Small intestine (tissue), 7 donors: ENCODE measurements at regions not wholly inside any gene's neighbourhood (a gene's known extent, or its start where the extent isn't known, plus 50 kb on each side); places are given as distances from the start of the nearest gene placed in this dataset.

Source experiments
- DNase-seq, 2 donors: peaks; one replicate each; pipeline versions ENCODE4 v3.0.0 to v3.0.0-alpha.2; 2013
- FAIRE-seq: peaks from 2 replicates; lab custom pipeline; 2012; peaks lifted over from hg19 to GRCh38; lab: Jason Lieb, UNC
- H3K27ac ChIP-seq, 3 donors: one replicate each; pipeline ENCODE4 v1.5.1; 2013; ENCODE audit warnings: low read length in 2 of 3, mild to moderate bottlenecking in 2 of 3, control low read depth in 1 of 3, inconsistent platforms in 1 of 3, low read depth in 1 of 3, moderate library complexity in 1 of 3
- H3K27me3 ChIP-seq, 3 donors: one replicate each; pipeline ENCODE4 v1.6.1; 2013; ENCODE audit warnings: low read length in 3 of 3, inconsistent platforms in 1 of 3; ENCODE audit not compliant: control insufficient read depth in 3 of 3, insufficient read depth in 3 of 3
- H3K36me3 ChIP-seq, 3 donors: one replicate each; pipeline ENCODE4 v1.6.1; 2013; ENCODE audit warnings: low read length in 3 of 3, inconsistent platforms in 1 of 3, low read depth in 1 of 3, mild to moderate bottlenecking in 1 of 3, moderate library complexity in 1 of 3; ENCODE audit not compliant: control insufficient read depth in 3 of 3, insufficient read depth in 2 of 3
- H3K4me1 ChIP-seq, 3 donors: one replicate each; pipeline ENCODE4 v1.6.1; 2013; ENCODE audit warnings: low read length in 2 of 3, inconsistent platforms in 1 of 3, low read depth in 1 of 3, mild to moderate bottlenecking in 1 of 3, moderate library complexity in 1 of 3; ENCODE audit not compliant: control insufficient read depth in 3 of 3, insufficient read depth in 2 of 3
- H3K4me3 ChIP-seq, 3 donors: one replicate each; pipeline ENCODE4 v1.5.1; 2013; ENCODE audit warnings: low read length in 3 of 3, control low read depth in 1 of 3, inconsistent platforms in 1 of 3, low read depth in 1 of 3, mild to moderate bottlenecking in 1 of 3, moderate library complexity in 1 of 3
- H3K9me3 ChIP-seq, 2 donors: one replicate each; pipeline ENCODE4 v1.6.1; 2013; ENCODE audit warnings: low read depth in 1 of 2, low read length in 1 of 2; ENCODE audit not compliant: control insufficient read depth in 2 of 2, insufficient read depth in 1 of 2
- WGBS, 3 donors: extraction: QIAGEN DNeasy Blood & Tissue Kit; methylation state at CpG; one replicate each; pipeline ENCODE4 v1.1.7; 2013; 5-methylcytosine and 5-hydroxymethylcytosine counted together
- donor health status: healthy with polysubstance abuse.
- donor health status: control.
- donor health status: control.
- donor health status: Bipolar disorder and iron deficiency.
- donor health status: healthy.

DNA sequence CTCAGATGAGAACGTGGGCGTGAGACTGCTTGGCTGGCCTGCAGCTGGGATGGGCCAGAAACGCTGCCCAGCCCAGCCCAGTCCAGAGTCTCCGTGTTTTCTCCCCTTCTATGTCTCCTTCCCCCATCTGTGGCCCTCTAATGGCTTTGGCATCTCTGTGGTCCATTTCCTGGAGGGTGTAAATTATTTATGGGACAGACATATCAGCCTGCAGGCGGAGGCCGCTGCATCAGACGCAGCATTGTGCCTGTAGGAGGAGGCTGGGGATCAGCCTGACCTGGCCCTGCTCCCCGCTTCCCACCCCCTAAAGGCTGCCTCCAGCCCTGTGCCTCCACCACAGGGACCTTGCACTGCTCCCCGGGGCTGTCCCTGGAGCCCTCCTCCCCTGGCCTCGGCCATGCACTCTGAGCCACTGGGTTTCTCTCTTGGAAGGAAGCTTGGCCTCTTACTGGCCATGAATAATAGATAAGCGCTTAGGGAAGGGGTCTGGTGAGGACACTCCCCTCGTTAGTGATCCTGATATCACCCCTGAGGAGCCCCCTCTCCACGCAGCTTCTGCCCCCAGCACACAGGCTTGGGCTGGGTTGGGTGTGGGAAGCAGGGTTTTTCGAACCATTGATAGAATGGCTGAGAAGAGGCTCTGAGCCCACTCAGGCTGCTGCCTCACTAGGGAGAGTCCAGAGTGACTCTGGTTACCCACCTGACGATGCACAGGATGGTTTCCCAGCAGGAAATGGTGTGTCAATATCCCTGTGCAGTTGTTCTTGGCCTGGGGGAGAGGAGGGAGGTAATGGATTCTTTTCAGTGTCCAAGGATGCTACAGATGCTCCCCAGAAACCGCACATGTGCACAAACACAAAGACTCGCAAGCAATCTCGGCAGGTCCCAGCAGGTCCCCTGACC, 185.5 kb downstream of the MYCN start:
- H3K9me3 ChIP-seq: peaks cover 0 to 4% of the 10 kb centered on the region in 2 donors
- no peak for FAIRE-seq
- peaks cover 2 to 32% (median 11%) of the 10 kb centered on the region in 3 donors for H3K4me1 ChIP-seq
- no peaks in the 10 kb centered on the region for H3K36me3 ChIP-seq
- H3K27ac ChIP-seq: peak overlapping the region in 1 of 3 donors; percentile 78
- no peaks in the 10 kb centered on the region for H3K27me3 ChIP-seq
- peak; percentile 38 to 90 for DNase-seq
- no peak overlapping the region for H3K4me3 ChIP-seq
- WGBS, 3 donors: 48 to 66% (median 63%) methylated on average over 17 to 18 of the region's 18 CpGs

GRCh38 chr2:16124881-16125613, 184.7 kb downstream of the MYCN start:
- no peak for DNase-seq
- 75 to 81% (median 80%) methylated on average over 8 of the region's 8 CpGs for WGBS, 3 donors
- Histone ChIP-seq H3K36me3 (no peaks in the 10 kb centered on the region), H3K4me1 (peaks cover 2 to 32% (median 11%) of the 10 kb centered on the region in 3 donors), H3K9me3 (peaks cover 0 to 4% of the 10 kb centered on the region in 2 donors), H3K4me3 (no peak overlapping the region), H3K27ac (peak overlapping the region in 2 of 3 donors; percentile 34 to 78), H3K27me3 (no peaks in the 10 kb centered on the region)
- no peak for FAIRE-seq

GRCh38 chr2:16123856-16124780, 183.8 kb downstream of the MYCN start:
- DNase-seq: peak; percentile 63 to 85
- H3K36me3 ChIP-seq: no peaks in the 10 kb centered on the region
- peak overlapping the region; percentile 30 to 58 (median 42) for H3K27ac ChIP-seq
- WGBS, 3 donors: 29 to 66% (median 45%) methylated on average over 10 of the region's 10 CpGs
- no peaks in the 10 kb centered on the region for H3K27me3 ChIP-seq
- H3K4me1 ChIP-seq: peaks cover 2 to 32% (median 11%) of the 10 kb centered on the region in 3 donors
- H3K9me3 ChIP-seq: peaks cover 0 to 4% of the 10 kb centered on the region in 2 donors
- FAIRE-seq: no peak
- H3K4me3 ChIP-seq: peak overlapping the region in 1 of 3 donors; percentile 2

DNA sequence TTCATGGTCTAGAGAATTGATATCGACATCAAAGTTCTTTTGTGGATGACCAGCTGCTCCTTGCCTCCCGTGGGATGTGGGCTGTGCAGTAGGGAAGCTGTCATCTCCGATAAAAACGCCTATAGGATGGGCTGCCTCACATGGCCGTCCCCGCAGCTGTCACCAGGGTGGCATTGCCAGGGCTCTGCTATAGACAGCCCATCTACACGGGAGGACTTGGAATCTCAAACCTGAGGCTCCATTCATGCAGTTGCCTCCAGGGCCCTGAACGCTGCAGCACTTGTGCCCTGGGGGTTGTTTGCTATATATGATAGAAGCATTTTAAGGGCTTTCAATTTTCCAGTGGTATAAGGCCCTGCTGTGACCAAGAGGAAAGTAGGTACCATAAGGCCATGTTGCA, 183.1 kb downstream of the MYCN start:
- Histone ChIP-seq H3K27ac (peak overlapping the region; percentile 24 to 42 (median 30)), H3K36me3 (no peaks in the 10 kb centered on the region), H3K27me3 (no peaks in the 10 kb centered on the region), H3K4me1 (peaks cover 2 to 32% (median 11%) of the 10 kb centered on the region in 3 donors), H3K4me3 (no peak overlapping the region), H3K9me3 (peaks cover 0 to 4% of the 10 kb centered on the region in 2 donors)
- 26 to 66% (median 56%) methylated on average over 8 of the region's 8 CpGs for WGBS, 3 donors
- FAIRE-seq: no peak
- DNase-seq: peak in 1 of 2 donors; percentile 25

- peaks cover 0 to 4% of the 10 kb centered on the region in 2 donors for H3K9me3 ChIP-seq
- FAIRE-seq (no peak), DNase-seq (no peak)
- no peak overlapping the region for H3K27ac ChIP-seq
- H3K36me3 ChIP-seq: no peaks in the 10 kb centered on the region
- H3K27me3 ChIP-seq: no peaks in the 10 kb centered on the region
- no peak overlapping the region for H3K4me3 ChIP-seq
- H3K4me1 ChIP-seq: peaks cover 2 to 32% (median 11%) of the 10 kb centered on the region in 3 donors
- 94 to 96% (median 95%) methylated on average over 4 of the region's 4 CpGs for WGBS, 3 donors
Observed at GRCh38 chr2:16122556-16122955, 182.2 kb downstream of the MYCN start.

DNA sequence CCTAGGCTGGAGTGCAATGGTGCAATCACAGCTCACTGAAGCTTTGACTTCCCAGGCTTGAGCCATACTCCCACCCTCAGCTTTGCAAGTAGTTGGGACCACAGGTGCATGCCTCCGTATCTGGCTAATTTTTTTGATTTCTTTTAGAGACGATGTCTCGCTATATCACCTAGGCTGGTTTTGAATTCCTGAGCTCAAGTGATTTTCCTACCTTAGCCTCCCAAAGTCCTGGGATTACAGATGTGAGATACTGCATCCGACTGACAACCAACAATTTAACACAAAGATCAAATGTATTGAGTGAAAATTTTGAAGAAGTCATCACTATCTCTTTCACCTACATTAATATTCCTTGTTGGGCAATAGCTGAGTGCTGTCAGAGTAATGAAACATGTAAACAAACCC, 181.6 kb downstream of the MYCN start:
- no peak for DNase-seq
- no peak for FAIRE-seq

DNA sequence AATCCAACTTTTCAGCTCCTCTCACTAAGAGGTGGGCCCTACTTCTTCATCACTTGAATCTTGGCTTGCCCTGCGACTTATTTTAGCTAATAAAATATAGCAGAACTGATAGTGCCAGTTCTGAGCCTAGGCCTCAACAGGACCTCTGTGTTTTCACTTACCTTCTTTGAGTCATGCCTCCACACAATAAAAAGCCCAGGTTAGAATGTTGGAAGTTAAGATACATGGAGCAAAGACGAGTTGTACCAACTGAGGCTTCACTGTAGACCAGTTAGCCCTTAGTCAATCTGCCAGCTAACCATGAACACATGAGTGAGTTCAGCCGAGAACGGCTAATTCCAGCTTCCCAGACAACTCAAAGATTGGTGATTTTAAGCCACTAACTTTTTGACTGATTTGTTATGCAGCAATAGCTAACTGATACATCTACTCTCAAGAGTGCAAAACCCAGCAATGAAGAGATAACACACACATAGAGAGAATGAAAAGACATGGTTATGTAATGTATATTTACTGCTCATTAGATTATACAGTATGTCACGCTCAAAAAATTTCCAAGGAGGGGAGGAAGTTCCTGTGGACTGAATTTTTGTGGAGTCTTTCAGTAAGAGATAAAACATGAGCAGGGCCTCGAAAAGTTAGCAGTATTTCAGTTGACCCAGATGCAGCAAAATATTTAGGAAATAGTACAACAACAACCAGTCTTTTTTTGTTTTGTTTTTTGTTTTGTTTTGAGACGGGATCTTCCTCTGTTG, 181.1 kb downstream of the MYCN start:
- Histone ChIP-seq H3K36me3 (no peaks in the 10 kb centered on the region), H3K4me3 (no peak overlapping the region), H3K4me1 (peaks cover 2 to 32% (median 11%) of the 10 kb centered on the region in 3 donors), H3K27me3 (no peaks in the 10 kb centered on the region), H3K27ac (no peak overlapping the region), H3K9me3 (peaks cover 0 to 4% of the 10 kb centered on the region in 2 donors)
- no peak for DNase-seq
- FAIRE-seq: no peak
- 87 to 90% (median 90%) methylated on average over 7 of the region's 7 CpGs for WGBS, 3 donors

More for the DNA sequence above, 181.6 kb downstream of the MYCN start:
- WGBS, 3 donors: 96 to 98% (median 96%) methylated on average over 4 of the region's 4 CpGs
- Histone ChIP-seq H3K27me3 (no peaks in the 10 kb centered on the region), H3K4me1 (peaks cover 2 to 32% (median 11%) of the 10 kb centered on the region in 3 donors), H3K9me3 (peaks cover 0 to 4% of the 10 kb centered on the region in 2 donors), H3K27ac (no peak overlapping the region), H3K4me3 (no peak overlapping the region), H3K36me3 (no peaks in the 10 kb centered on the region)
